HUES48 (cell line): ENCODE measurements at regions not wholly inside any gene's neighbourhood (a gene's known extent, or its start where the extent isn't known, plus 50 kb on each side); places are given as distances from the start of the nearest gene placed in this dataset.

Experiments used
- H3K27ac ChIP-seq: one replicate; pipeline ENCODE4 v1.7.0; 2013; ENCODE audit warnings: low read depth, low read length, inconsistent platforms
- H3K27me3 ChIP-seq: 2 replicates; pipeline ENCODE4 v1.6.1; 2013; ENCODE audit warnings: mild to moderate bottlenecking, low read length; ENCODE audit not compliant: control insufficient read depth, insufficient read depth
- H3K36me3 ChIP-seq: 2 replicates; pipeline ENCODE4 v1.6.1; 2013; ENCODE audit warnings: low read length; ENCODE audit not compliant: control insufficient read depth, insufficient read depth
- H3K4me1 ChIP-seq: 2 replicates; pipeline ENCODE4 v1.6.1; 2013; ENCODE audit warnings: mild to moderate bottlenecking, low read length; ENCODE audit not compliant: control insufficient read depth, insufficient read depth
- H3K4me3 ChIP-seq: 2 replicates; pipeline ENCODE4 v1.5.1; 2013; ENCODE audit warnings: mild to moderate bottlenecking, low read depth, low read length
- H3K9ac ChIP-seq: 2 replicates; pipeline ENCODE4 v1.6.1; 2013; ENCODE audit warnings: mild to moderate bottlenecking, low read depth, low read length, moderate library complexity
- H3K9me3 ChIP-seq: 2 replicates; pipeline ENCODE4 v1.6.1; 2013; ENCODE audit warnings: low read length; ENCODE audit not compliant: control insufficient read depth, insufficient read depth

DNA sequence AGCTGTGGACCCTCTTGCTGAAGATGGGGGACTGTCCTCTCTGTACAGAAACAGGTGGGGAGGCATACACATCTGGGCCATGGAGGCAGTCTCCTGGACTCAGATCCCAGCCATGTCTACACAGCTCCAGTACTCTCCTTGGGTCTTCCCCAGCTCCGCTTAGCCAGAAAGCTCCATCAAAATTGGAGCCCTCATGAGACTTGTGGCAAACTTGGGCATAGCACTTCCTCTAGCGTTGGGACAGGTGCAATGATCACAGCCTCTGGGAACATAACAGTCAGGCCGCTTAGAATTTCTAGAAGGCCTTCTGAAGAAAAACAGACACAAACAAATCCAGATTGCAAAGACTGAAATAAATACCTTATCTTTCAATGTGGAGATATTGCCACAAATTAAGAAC, 634.3 kb upstream of the GOLIM4 start:
- Histone ChIP-seq H3K4me3 (no peak overlapping the region), H3K9ac (no peak overlapping the region), H3K36me3 (no peaks in the 10 kb centered on the region), H3K27ac (no peak overlapping the region), H3K27me3 (no peaks in the 10 kb centered on the region), H3K9me3 (peaks cover 3% of the 10 kb centered on the region; the same call in 1 of the 2 replicates), H3K4me1 (no peaks in the 10 kb centered on the region)

DNA sequence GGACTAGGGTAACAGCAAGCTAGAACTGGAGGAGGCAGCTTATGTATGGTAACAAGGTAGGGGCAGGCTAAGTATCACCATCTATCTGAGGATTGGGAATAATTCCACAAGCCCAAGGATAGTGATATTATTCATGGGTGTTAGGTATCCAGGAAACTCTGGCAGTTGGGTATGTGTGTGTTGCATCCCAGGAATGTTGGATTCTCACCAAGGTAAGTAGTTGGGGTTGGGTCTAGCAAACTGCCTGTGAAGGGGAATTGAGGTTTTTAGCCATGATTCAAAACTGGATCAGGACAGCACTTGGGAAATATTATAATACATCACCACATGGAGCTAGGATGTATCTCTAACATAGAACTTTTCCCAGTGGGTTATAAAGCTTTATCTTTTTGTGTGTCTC, 626.4 kb upstream of the GOLIM4 start:
- Histone ChIP-seq H3K9me3 (0 out of 2 replicates have a peak, but pooled peaks cover 3% of the 10 kb centered on the region), H3K27ac (no peak overlapping the region), H3K27me3 (no peaks in the 10 kb centered on the region), H3K36me3 (no peaks in the 10 kb centered on the region), H3K4me3 (no peak overlapping the region), H3K4me1 (no peaks in the 10 kb centered on the region), H3K9ac (no peak overlapping the region)

GRCh38 chr3:168714609-168715240, 619.0 kb upstream of the GOLIM4 start:
- Histone ChIP-seq H3K9ac (no peak overlapping the region), H3K9me3 (no peaks in the 10 kb centered on the region), H3K36me3 (no peaks in the 10 kb centered on the region), H3K27ac (no peak overlapping the region), H3K27me3 (no peaks in the 10 kb centered on the region), H3K4me1 (no peaks in the 10 kb centered on the region), H3K4me3 (no peak overlapping the region)

GRCh38 chr3:168709073-168709472, 613.3 kb upstream of the GOLIM4 start:
- no peak overlapping the region for H3K4me3 ChIP-seq
- H3K9ac ChIP-seq = no peak overlapping the region
- H3K4me1 ChIP-seq = no peaks in the 10 kb centered on the region
- no peak overlapping the region for H3K27ac ChIP-seq
- no peaks in the 10 kb centered on the region for H3K36me3 ChIP-seq
- no peaks in the 10 kb centered on the region for H3K9me3 ChIP-seq
- H3K27me3 ChIP-seq = no peaks in the 10 kb centered on the region

DNA sequence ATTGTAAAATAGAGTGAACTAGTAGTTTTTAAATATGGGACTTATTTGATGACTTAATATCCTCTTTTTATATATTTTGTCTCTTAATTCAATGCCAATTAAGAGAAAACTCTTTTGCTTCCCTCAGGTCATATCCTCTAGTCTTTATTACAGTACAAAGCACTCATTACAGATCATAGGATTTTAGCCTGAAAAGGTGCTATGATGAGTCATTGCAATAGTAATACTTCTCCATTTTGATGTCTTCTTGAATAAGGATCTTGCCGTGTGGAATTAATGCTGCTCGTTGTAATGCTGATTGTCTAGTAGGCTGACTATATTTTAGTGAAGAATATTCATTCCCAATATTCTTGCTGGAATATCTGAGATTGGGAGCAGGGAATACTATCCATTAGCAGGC, 612.2 kb upstream of the GOLIM4 start:
- Histone ChIP-seq H3K4me1 (no peaks in the 10 kb centered on the region), H3K27ac (no peak overlapping the region), H3K36me3 (no peaks in the 10 kb centered on the region), H3K27me3 (no peaks in the 10 kb centered on the region), H3K9ac (no peak overlapping the region), H3K9me3 (no peaks in the 10 kb centered on the region), H3K4me3 (no peak overlapping the region)

GRCh38 chr3:168705412-168705811, 609.7 kb upstream of the GOLIM4 start:
- no peaks in the 10 kb centered on the region for H3K27me3 ChIP-seq
- no peaks in the 10 kb centered on the region for H3K9me3 ChIP-seq
- H3K9ac ChIP-seq = no peak overlapping the region
- no peak overlapping the region for H3K4me3 ChIP-seq
- no peaks in the 10 kb centered on the region for H3K36me3 ChIP-seq
- no peak overlapping the region for H3K27ac ChIP-seq
- no peaks in the 10 kb centered on the region for H3K4me1 ChIP-seq

DNA sequence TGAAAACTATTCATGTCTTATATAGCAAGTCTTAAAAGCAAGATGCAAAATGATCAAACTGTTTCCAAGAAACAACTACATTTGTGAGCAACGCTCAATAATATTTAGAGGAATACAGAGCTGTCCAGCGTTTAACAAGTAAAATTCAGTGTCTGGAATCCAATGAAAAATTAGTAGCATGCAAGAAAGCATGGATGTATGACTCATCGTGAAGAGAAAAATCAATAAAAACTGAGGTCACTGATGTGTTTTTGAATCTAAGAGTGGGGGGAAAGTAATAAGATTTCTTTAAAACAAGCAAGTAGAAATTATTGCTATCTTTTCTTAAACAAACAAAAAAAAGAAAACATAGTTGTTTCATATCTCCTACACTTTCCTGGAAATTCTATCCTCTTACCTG, 600.3 kb upstream of the GOLIM4 start:
- Histone ChIP-seq H3K4me1 (peaks cover 18% of the 10 kb centered on the region), H3K9me3 (no peaks in the 10 kb centered on the region), H3K27me3 (no peaks in the 10 kb centered on the region), H3K9ac (no peak overlapping the region), H3K36me3 (no peaks in the 10 kb centered on the region), H3K27ac (no peak overlapping the region), H3K4me3 (no peak overlapping the region)

DNA sequence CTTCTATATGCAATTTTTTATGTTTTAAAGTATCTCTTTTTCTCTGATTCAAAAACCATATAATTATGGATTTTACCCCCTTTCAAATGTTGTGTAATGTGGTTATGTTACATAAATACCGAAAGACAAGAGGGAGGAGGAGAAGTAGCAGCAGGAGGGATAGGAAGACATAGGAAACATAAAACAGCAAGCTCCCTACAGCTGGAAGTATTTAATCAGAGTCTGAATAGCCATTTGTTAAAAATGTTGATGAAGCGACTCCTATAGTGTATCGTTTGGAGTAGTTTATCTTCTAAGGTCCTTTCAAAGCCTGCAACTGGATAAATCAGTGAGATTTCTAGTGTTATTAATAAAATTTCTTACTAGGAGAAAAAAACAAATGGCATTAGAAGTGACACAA, 598.1 kb upstream of the GOLIM4 start:
- Histone ChIP-seq H3K4me3 (no peak overlapping the region), H3K9me3 (no peaks in the 10 kb centered on the region), H3K4me1 (peaks cover 18% of the 10 kb centered on the region), H3K27ac (no peak overlapping the region), H3K27me3 (no peaks in the 10 kb centered on the region), H3K9ac (no peak overlapping the region), H3K36me3 (no peaks in the 10 kb centered on the region)

DNA sequence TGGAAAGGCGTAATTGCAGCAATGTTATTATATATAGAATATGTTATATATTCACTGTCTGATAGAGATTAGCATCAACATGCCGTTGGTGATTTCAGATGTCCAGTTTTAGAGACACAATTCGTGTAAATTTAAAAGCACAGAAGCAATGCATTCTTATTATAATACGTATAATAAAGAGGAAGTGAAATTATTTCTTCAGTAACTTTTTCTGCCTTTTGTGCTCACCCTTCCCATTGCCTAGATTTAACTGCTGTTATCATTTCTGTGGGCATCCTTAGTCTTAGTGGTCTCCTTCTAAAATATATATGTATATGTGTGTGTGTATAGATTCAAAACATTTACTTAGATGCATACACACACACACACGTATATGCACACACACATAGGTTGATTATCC, 592.5 kb upstream of the GOLIM4 start:
- no peak overlapping the region for H3K27ac ChIP-seq
- H3K9me3 ChIP-seq = no peaks in the 10 kb centered on the region
- H3K9ac ChIP-seq = no peak overlapping the region
- peaks cover 4% of the 10 kb centered on the region for H3K4me1 ChIP-seq
- no peaks in the 10 kb centered on the region for H3K36me3 ChIP-seq
- no peak overlapping the region for H3K4me3 ChIP-seq
- no peaks in the 10 kb centered on the region for H3K27me3 ChIP-seq

DNA sequence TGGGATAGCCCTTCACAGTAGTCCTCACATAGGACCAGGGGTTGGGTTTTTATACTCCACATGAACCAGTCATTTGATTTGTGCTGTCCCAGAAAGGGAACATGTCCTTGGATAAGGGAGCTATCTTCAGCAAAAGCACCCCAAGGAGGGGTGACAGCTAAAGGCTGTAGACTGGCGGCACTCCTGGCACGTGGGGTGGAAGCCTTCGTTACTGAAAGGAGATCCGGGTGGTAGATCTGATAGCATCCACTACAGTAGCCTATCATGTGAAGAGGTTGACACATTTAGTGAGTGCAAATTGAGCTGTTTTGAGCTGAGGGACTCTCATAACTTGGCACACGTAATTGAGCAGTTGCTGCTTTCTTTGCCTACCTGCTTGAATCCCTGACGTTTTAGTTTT, 588.8 kb upstream of the GOLIM4 start:
- no peaks in the 10 kb centered on the region for H3K9me3 ChIP-seq
- no peaks in the 10 kb centered on the region for H3K36me3 ChIP-seq
- no peak overlapping the region for H3K4me3 ChIP-seq
- H3K4me1 ChIP-seq = no peaks in the 10 kb centered on the region
- H3K27me3 ChIP-seq = no peaks in the 10 kb centered on the region
- H3K27ac ChIP-seq = no peak overlapping the region
- H3K9ac ChIP-seq = no peak overlapping the region

GRCh38 chr3:168678730-168679129, 583.0 kb upstream of the GOLIM4 start:
- Histone ChIP-seq H3K9ac (no peak overlapping the region), H3K4me1 (no peaks in the 10 kb centered on the region), H3K9me3 (no peaks in the 10 kb centered on the region), H3K36me3 (no peaks in the 10 kb centered on the region), H3K27me3 (no peaks in the 10 kb centered on the region), H3K4me3 (no peak overlapping the region), H3K27ac (no peak overlapping the region)

DNA sequence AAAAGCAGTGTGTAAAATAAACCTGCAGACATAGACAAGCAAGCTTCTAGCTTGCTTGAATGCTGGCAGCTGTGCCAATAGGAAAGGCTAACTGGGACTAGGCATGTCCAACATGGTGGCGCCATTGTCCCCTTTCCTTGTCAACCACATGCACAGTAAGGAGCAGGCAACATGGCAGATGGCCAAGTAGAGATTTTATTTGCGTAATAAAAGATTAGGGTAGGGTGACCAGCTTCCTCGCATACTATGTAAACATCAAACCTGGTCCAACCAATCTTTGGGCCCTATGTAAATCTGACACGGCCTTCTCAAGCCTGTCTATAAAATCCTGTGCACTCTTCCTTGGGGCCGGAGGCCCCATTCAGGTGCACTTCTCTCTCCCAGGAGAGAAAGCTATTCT, 575.4 kb upstream of the GOLIM4 start:
- Histone ChIP-seq H3K27me3 (no peaks in the 10 kb centered on the region), H3K9me3 (no peaks in the 10 kb centered on the region), H3K9ac (no peak overlapping the region), H3K36me3 (no peaks in the 10 kb centered on the region), H3K4me3 (no peak overlapping the region), H3K27ac (no peak overlapping the region), H3K4me1 (no peaks in the 10 kb centered on the region)
